HG02610 (cell line): ENCODE measurements at regions not wholly inside any gene's neighbourhood (a gene's known extent, or its start where the extent isn't known, plus 50 kb on each side); places are given as distances from the start of the nearest gene placed in this dataset.
"Not testable (repeated sequence)": the region's sequence is repeated elsewhere in the genome, so short reads cannot be mapped to it uniquely, and the experiment has no call there.

Experiments
- ATAC-seq: cut with Tn5 transposase; IDR thresholded peaks from one replicate; pipeline ENCODE4 v1.9.1; 2021; ENCODE audit warnings: mild to moderate bottlenecking, moderate library complexity; ENCODE audit not compliant: unreplicated experiment

- ATAC-seq: no peak
These were observed 201.0 kb upstream of the NABP1 start for GRCh38 chr2:191476901-191477300.

DNA sequence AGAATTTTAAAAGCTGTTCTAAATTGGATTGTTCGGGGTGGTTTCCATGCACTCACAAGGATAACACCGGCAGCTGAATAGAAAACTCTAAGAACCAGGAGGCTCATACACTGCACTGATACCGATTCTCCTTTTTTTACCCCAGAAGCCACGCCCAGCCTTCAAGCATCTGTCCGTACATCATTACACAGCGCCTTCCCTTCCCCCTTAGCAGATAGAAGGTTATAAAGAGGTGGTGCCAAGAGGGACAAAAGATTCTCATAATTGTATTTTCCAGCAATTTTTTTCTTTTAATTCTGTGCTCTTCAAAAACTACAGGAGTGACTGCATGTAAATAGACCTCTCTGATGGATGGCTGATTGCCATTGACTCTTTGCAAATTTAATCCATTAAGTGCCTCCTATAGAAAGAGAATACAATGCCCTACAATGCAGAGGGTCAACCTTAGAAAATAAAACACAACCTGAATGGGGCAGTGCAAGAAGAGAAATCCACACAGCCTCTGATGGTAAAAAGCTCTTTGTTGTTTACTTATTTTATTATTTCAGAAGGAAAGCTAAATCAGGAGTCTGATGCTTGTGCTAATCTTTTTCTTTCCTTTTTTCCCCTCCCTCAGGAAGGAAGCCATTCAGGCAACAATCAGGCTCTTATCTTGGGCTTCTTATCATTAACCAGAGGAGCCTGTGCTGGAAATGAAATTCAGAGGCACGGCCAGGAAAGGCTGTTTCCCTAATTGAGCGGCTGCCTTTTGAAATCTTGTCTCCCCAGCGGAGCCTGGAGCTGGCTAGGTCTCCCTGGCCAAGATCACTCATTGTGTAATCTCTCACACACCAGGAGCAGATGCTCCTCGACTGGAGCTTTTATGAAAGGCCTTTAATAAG, 198.9 kb upstream of the NABP1 start:
- no peak for ATAC-seq

GRCh38 chr2:191479680-191480023, 198.3 kb upstream of the NABP1 start:
- ATAC-seq: peak; percentile 91

- no peak for ATAC-seq
These were observed 196.4 kb upstream of the NABP1 start for GRCh38 chr2:191481305-191482070.

DNA sequence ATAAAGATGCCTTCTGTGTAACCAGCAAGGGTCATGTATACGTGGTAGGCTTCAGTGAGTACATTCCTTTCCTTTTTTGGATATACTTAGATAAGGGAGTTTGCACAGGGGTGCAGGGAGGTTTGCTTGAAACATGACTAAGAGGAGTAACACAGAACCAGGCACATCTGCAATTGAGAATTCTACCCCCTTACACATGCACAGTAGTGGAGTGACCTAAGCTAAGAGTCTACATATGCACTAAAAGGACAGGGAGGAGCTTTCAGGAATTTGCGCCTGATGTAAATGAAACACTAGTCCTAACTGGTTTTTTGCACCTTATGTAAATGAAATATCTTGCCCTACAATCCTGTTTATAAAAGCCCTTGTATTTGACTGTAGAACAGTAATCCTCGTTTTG, 194.8 kb upstream of the NABP1 start:
- no peak for ATAC-seq

- no peak for ATAC-seq
These were observed 191.2 kb upstream of the NABP1 start for GRCh38 chr2:191486584-191487320.

DNA sequence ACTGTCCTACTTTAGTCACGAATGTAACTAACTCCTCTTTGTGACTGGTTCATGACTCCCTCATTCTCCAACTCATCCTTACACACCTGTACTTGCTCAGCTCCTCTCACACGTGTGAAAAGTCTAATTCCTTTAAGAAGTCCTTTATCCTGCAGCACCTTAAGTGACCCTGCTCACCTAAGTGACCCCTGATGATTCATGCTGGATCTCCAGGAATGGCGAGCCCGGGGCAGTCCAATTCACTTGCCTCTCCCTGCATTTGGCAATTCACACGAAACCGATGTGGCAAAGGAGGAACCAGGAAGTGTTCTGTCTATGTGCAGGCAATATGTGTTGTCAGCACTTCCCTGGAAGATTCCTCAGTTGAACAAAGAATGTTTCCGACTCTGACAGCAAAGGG, 189.8 kb upstream of the NABP1 start:
- no peak for ATAC-seq

- no peak for ATAC-seq
These were observed 188.8 kb upstream of the NABP1 start for GRCh38 chr2:191489177-191489576.

DNA sequence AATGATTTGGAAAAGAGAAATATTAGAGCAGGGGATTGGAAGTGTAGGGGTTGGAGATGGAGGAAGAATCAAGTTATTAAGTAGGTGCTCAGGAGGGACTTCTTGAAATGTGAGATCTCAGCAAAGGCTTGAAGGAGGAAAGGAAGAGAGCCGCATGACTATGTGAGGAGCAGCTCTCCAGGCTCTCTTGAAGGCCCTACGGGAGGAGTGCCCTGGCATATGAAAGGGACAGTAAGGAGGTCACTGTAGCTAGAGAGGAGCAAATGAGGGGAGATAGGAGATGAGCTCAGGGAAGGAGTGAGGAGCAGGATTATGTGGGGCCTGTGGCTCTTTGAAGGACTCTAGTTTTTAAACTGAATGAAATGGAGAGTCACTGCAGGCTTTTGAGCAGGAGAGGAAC, 181.1 kb upstream of the NABP1 start:
- ATAC-seq: no peak

DNA sequence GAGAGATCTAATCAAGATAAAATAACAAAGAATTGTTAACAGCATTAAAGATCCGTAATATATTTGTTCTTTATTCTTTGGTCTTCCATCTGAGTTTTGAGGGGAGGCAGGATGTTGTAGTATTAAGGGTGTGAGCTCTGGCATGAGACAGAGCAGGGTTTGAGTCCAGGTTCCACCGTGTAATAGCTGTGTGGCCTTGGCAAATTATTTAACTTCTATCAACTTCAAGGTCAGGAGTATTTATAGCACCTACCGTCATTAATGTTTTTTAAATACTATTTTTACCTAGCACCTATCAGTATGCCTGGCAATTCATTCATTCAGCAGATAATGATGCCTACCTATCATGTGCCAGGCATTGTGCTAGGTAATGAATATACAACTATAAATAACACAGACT, 180.1 kb upstream of the NABP1 start:
- no peak for ATAC-seq

- no peak for ATAC-seq
These were observed 178.9 kb upstream of the NABP1 start for GRCh38 chr2:191499050-191499449.

DNA sequence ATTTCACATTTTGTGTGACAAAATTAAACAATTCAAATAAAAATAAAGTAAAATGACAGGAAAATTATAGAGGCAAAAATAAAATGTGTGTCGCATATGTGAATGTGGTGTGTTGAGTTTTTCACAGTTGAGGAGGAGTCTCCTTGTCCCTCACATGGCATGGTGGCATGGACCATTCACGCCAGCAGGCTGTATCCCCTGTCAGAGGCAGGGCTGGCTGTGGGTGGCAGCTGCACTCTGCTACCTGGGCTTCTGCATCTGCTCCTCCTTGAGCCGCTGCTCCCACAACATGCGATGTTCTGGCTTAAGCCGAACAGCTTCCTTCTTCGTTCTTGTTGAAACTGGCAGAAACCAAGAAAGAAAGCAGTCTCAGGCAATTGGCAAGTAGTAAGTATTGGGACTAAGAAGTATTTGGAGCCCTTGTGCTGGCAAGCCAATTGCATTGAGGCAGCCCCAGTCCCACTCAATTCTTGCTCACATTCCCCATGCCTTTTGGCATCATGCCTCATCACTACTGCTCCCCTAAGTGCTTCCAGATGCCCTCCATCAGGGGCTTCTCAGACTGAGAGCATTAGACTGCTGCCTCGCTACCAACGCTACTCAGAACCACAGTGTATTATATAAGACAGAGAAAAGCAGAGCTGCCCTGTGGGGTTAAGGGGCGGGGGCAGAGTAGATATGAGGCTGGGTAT, 177.9 kb upstream of the NABP1 start:
- ATAC-seq: no peak

DNA sequence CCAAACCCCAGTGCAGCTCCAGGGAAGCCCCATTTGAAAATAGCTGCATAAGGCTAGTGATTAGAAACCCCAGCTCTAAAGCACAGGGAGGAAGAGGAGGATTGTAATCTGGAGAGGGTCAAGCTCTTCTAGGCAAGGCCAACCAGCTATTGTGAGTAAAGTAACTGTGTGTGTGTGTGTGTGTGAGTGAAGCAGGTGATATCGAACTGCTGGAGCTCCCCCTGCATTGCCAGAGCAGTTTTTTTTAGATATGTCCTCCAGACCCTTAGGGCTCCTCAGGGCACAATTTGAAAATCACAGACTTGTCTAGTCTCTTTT, 177.4 kb upstream of the NABP1 start:
- ATAC-seq: no peak

GRCh38 chr2:191500884-191501560, 176.9 kb upstream of the NABP1 start:
- no peak for ATAC-seq

DNA sequence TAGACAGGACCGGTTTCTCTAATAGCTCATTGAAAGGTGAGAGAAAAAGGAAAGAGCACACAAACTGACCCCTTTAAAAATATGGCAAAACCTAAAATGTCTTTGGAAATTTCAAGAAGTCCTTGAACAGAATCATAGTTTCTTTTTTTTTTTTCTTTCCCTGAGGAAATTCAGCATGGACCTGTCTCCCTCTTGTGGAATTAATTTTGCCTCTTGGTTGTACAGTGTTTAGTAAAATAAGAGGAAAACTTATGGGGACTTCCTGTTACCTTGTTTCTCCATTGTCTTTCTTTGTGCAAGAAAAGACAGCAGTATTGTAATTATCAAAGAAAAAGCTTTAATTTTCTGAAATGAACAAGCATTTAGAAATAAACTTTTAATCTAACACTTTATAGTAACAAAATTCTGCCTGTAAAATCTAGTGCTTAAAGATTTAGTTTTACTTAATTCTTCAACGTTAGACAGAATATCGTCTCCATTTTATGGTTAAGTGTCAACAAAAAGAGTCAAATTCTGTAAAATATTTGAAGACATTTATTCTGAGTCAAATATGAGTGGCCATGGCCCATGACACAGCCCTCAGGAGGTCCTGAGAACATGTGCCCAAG, 176.3 kb upstream of the NABP1 start:
- no peak for ATAC-seq

DNA sequence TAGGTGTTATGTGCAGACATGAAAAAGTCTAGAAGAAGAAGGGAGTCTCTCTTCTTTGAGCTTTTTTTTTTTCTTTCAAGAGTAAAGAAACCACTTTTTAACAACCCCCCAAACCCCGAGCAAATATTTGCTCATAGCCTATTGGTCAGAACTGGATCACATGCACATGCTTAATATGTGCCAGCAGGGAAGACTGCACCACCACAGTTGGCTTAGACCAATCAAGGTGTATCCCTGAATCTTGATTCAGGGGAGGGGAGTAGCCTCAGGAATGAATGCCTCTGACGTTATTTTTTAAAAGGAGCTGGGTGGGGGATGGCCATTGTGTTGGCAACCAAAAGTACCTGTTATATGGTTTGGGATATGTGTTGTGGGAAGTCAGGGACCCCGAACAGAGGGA, 171.4 kb upstream of the NABP1 start:
- ATAC-seq: no peak

GRCh38 chr2:191507252-191507853, 170.6 kb upstream of the NABP1 start:
- not testable (repeated sequence) for ATAC-seq

GRCh38 chr2:191508738-191509137, 169.2 kb upstream of the NABP1 start:
- no peak for ATAC-seq

DNA sequence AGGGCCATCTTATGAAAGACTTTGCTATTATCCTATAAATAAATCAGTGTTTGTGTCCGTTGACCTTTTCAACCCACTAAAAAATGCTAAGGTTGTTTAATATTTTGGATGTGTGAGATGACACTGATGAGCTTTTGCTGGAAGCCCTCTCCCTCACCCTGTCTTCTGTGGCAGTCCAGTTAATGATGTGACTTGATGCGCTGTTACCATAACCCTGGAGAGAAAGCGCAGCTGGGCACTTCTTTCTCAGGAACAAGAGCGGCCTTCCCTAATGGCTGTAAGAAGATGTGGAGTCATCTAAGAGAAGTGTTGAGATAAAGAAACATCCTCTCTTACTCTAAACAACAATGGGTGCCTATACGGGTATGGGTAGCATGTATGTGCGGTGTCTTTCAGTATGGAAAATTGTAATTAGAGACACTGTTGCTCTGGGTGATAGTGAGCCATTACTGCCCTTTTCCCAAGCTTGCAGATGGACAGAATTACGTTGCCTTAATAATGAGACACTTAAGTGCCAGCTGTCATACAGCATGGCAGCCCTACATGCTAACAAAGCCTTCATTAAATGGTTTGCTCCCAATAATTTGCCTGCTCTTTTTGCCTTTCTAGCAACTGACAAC, 165.6 kb upstream of the NABP1 start:
- ATAC-seq: no peak
